ENCODE measurements at regions not wholly inside any gene's neighbourhood (a gene's known extent, or its start where the extent isn't known, plus 50 kb on each side); places are given as distances from the start of the nearest gene placed in this dataset.
A peak's percentile ranks its signal among the peaks of the same experiment; 100 is the strongest.

DNA sequence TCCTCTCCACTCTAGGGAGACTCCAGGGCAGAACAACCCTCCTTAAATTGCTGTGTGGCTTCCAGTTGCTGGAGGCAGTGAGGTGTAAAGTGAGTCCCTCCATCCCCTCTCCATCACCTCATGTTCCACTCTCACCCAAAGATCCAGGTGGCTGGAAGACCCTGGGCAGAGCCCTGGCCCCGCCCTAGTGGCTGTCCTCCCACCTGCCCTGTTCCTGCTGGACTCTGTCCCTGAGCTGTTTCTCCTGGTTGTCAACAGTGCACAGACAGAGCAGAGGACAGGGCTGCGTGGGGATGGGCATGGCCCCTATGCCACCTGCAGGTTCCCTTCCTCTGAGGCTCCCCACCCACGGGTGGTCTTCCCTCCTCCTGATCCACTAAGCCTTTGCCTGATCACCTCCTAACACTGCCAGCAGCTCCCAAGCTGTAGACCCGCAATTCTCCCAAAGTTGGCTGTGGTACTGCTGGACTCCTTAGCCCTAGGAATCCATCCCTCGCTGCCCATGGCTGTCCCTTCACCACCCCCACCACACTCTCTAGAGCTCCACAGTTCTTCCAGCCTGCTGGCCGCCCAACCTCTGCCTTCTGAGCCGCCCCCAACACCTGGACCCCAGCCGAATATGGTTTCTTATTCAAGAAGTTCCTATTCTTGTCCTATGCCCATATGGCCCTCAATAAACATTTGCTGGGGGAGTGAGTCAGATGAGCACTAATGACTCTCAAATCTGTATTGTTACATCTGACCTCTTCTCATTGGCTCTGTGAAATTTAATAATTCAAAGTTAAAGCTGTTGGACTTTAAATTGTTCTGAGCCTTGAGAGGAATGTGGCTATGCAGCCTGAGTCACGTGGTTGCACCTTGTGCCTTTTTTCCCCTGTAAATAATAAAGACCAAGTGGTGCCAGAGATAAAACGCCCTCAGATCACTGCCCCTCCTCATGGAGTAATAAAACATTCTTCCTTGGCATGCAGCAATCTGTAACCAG, 260.0 kb upstream of the HS6ST1 start:
- no peak for DNase-seq (ENCODE audit: low spot score)

DNA sequence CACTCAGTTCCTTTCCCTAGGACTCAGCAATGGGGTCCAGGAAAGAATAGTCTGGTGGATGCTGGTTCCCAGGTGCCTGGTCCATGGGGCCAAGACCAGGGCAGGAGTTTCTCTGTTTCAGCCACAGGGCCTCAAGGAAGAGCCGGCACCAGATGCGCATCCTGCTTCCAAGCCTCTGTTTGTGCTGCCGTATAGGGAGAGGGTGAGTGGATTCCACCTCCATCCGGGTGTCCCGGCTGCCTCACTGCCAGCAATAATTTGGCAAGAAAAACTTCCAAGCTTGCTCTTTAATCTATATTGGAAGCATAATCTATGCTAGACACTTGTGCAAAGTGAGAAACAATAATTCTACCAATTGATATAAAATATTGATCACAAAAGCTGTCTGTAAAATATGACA, 261.2 kb upstream of the HS6ST1 start:
- no peak for DNase-seq (ENCODE audit: low spot score)

DNA sequence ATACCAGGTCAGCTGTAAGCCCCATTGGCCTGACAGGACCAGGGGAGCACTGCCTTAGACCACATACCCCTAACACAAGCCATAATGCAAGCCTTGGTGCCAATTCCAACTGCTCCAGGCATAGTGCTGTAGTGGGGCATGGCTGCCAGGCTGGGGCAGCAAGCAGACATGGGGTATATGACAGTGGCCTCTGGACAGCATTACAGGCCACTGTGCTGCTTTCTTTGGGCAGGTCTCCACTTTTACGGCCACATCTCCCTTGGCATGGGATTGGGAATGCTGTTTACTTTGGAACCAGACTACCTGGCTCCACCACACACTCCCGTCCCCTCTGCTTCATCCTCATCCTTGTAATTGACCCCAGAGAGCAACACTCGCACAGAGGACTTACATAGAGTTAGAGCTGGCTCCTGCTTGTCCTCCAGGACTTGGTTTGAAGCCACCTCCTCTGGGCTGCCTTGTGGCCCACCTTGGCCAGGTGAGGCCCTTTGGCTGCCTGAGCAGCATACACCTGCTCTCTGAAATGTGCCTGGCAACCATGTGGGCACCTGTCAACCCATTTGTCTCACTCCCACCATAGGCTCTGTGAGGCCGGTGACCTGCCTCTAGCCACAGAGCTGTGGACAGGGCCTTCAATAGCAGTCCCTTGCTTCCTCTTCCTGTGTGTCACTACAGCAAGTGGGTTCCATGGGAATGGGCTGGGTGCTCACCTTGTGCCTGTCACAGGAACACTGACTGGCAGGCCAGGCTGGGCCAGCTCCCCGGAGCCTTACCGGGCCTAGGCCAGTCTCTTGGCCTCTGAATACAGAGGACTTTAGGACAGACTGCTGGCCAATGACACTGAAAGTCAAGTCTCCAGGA, 262.6 kb upstream of the HS6ST1 start:
- DNase-seq (ENCODE audit: low spot score): no peak

GRCh38 chr2:128581849-128582244, 263.2 kb upstream of the HS6ST1 start:
- DNase-seq (ENCODE audit: low spot score): no peak

GRCh38 chr2:128584296-128584890, 265.7 kb upstream of the HS6ST1 start:
- no peak for DNase-seq (ENCODE audit: low spot score)

DNA sequence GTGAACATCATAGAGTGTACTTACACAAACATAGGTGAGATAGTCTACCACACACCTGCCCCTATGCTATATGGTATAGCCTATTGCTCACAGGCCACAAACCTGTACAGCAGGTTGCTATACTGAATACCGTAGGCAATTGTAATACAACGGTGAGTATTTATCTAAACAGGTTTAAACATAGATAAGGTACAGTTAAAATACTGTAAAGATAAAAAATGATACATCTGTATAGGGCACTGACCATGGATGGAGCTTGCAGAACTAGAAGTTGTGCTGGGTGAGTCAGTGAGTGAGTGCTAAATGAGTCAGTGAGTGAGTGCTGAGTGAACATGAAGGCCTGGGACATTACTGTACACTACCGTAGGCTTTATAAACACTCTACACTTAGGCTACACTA, 267.0 kb upstream of the HS6ST1 start:
- no peak for DNase-seq (ENCODE audit: low spot score)

DNA sequence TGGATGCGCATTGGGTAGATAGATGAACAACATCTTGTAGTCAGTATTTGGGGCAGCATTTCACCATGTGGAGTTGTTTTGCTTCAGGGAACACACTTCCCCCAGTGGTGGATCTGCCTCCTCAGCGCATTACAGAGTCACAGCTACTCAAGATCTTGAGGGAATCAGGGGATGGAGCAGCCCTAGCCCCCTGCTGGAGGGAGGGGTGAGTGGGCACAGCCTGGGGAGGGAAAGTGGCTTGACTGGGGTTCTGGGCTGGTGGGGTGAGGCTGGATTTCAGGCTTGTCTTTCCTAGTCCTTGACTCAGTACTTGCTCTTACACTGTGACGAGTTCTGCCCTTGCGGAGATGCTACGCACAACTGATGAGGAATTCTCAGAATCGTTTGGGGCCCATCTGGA, 271.0 kb upstream of the HS6ST1 start:
- no peak for DNase-seq (ENCODE audit: low spot score)

DNA sequence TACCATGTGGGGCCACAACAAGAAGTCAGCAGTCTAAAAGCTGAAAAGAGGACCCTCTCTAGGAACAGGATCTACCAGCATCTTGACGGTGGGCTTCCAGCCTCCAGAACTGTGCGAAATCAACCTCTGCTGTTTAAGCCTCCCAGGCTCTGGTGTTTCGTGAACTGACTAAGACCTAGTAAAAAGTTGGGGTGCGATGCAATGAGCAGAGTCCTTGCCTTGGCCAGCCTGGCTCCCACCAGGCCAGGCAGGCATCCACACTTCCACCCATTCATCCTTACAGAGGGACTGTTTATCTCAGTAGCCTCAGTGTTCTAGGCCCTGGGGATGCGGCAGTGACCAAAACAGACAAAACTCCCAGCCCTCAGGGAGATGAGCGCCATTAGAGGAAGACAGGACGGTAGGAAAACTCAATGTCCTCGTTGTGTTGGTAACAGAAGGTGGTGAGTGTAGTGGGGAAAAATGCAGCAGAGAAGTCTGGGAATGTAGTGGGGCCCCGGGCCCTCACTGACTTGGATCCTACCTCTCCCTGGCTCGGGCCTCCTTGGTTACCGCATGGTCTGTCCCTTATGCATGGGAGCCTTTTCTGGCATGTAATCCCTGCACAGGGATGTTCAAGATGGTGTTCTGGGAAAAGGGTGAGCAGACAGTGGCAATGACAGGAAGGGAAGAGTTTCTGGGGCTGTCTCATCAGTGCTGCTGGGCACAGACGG, 271.8 kb upstream of the HS6ST1 start:
- no peak for DNase-seq (ENCODE audit: low spot score)

DNA sequence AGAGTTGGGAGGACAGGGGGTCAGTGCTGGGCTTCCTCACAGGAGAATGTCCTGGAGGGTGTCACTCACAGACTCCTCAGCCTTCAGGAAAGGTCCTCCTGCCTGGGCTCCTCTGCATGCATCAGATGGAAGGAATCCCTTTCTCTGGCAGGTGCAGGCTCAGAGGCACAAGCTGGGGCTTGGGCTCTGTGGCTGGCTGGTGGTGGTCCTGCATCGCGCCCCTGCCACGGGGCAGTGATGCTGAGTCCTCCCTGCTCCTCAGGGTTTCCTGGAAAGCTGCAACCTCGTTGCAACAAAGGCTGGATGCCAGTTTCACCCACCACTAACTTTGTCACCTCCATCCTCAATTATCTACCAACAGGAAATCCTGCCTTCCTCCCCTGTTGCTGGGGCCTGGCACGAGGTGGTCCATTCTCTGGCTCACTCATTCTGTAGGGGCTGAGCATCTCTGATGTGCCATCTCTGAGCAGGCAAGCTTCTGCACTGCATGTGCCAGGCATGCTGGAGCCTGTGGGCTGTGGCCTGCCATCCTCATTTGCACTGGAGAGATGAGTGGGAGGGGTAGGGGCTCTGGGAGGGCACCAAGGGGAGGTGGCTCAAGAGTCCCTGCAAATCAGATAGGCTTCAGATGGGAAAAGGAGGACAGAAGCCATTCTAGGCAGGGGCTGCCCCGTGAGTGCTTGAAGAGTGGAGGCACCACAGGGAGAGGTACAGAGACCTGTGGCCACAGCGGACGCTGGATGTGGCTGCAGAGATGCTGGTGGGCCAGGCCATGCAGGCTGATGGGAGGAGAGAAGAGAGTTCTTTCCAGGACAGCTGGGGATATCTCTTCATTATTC, 272.6 kb upstream of the HS6ST1 start:
- no peak for DNase-seq (ENCODE audit: low spot score)

- peak; percentile 25 for DNase-seq (ENCODE audit: low spot score)
Observed at GRCh38 chr2:128591861-128592822, 273.5 kb upstream of the HS6ST1 start.

GRCh38 chr2:128593518-128593878, 274.8 kb upstream of the HS6ST1 start:
- no peak for DNase-seq (ENCODE audit: low spot score)

DNA sequence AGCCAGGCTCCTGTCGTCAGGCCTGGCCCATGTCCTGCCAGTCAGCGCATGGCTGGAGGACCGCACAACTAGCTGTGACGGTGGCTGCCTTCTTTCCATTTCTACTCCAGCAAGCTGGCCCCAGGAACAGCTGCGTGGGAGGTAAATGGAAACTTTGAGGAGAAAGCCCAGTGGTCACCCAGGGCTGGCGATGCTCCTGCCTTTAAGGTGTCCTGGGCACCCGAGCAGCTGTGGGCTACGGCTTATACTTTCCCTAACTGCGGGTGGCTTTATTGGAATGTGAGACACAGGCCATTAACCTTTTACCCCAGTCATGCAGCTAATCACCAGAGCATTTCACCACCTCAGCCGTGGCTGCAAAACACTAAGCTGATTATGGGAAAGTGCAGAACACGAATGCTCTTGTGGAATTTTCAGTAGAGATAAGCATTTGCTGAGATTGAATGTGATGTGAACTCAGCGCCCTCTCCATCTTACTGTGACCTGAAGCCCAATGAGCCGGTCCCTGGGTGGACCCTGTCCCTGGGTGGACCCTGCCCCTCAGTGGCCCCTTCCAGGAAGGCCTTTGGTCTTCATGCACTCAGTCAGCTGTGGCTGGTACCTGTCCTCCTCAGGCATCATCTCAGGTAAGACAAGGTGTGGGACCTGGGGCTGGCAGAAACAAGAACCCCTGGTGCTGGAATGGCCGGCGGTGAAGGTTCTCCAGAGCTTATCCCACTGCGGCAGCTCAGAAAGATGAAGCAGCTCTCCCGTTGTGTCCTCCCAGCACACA, 275.4 kb upstream of the HS6ST1 start:
- no peak for DNase-seq (ENCODE audit: low spot score)

- DNase-seq (ENCODE audit: low spot score): no peak
Observed at GRCh38 chr2:128594651-128594910, 275.9 kb upstream of the HS6ST1 start.

GRCh38 chr2:128594953-128595677, 276.4 kb upstream of the HS6ST1 start:
- no peak for DNase-seq (ENCODE audit: low spot score)

DNA sequence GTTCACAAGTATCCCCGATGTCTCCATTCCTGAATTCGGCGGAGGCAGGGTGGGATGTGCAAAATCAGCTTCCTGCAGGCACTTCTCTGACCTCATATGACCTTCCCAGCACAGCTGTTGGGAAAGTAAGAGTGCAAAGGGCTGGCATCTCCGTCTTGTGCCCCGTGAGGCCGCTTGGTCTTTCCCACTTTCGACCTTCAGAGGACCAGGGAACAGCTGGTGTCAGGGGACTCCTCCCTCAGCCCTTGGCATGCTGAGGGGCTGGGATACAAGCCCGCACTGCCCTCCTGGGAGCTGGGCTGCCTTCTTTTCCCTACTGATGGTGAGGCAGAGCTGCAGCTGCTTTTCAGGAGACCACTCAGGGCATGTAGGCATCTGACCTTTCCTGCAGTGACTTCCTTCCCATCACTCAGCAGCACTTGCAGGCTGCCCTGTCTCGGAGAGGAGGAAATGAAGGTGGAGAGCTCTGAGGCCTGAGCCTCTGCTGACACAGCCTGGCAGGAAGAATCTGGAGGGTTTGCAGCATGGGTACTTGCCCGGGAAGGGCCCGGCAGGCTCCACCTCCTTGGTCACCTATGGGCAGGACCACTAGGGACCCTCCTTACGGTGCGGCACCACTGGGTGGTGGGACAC, 277.2 kb upstream of the HS6ST1 start:
- DNase-seq (ENCODE audit: low spot score): no peak

- no peak for DNase-seq (ENCODE audit: low spot score)
Observed at GRCh38 chr2:128596396-128597120, 277.9 kb upstream of the HS6ST1 start.

DNA sequence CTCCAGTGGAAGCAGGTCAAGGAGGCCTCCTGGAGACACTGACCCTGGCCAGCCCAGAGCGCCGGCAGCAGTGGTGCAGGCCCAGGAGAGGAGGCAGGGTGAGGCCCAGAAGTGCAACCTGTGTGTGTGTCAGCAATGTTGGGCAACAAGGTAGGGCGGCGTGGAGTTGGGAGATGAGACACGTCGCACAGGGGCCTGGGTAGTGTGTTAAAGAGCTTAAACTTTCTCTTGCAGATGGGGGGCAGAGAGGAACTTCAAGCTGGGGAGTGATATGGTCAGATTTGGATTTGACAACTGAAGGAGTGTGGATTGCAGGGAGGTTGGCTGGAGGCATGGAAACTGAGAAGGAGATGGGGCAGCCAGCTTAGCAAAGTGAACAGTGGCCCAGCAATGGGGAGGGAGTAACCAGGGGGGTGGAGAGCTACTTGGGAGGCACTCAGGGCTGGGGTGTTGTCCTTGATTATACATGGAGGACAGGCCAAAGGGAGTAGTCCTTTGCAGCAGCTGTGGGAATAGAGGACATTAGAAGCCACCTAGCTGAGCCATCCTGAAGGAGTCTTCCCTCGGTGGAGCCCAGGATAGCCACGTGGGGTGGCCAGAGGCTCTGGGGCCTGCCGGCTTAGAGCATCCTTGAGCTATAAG, 278.6 kb upstream of the HS6ST1 start:
- DNase-seq (ENCODE audit: low spot score): no peak

All from putamen (tissue), 1 donor.